ENCODE measurements at regions not wholly inside any gene's neighbourhood (a gene's known extent, or its start where the extent isn't known, plus 50 kb on each side); places are given as distances from the start of the nearest gene placed in this dataset.
"Not testable (repeated sequence)": the region's sequence is repeated elsewhere in the genome, so short reads cannot be mapped to it uniquely, and the experiment has no call there.

- DNase-seq, result no peak
These were observed 101.0 kb upstream of the PIK3R1 start for GRCh38 chr5:68114378-68115040.

- DNase-seq, result no peak
These were observed 102.9 kb upstream of the PIK3R1 start for GRCh38 chr5:68112658-68113057.

- DNase-seq, result no peak
These were observed 104.7 kb upstream of the PIK3R1 start for GRCh38 chr5:68110894-68111293.

GRCh38 chr5:68110264-68110663, 105.3 kb upstream of the PIK3R1 start:
- DNase-seq, result no peak

- not testable (repeated sequence) for DNase-seq
These were observed 111.3 kb upstream of the PIK3R1 start for GRCh38 chr5:68104217-68104616.

- not testable (repeated sequence) for DNase-seq
These were observed 112.3 kb upstream of the PIK3R1 start for GRCh38 chr5:68103297-68103696.

GRCh38 chr5:68099327-68099726, 116.2 kb upstream of the PIK3R1 start:
- no peak for DNase-seq

- no peak for DNase-seq
These were observed 121.9 kb upstream of the PIK3R1 start for GRCh38 chr5:68093455-68094159.

- no peak for DNase-seq
These were observed 127.3 kb upstream of the PIK3R1 start for GRCh38 chr5:68088302-68088701.

GRCh38 chr5:68087866-68088265, 127.7 kb upstream of the PIK3R1 start:
- no peak for DNase-seq

GRCh38 chr5:68086857-68087256, 128.7 kb upstream of the PIK3R1 start:
- DNase-seq, result peak; percentile 25 to 83

GRCh38 chr5:68086439-68086838, 129.1 kb upstream of the PIK3R1 start:
- peak in 1 of 2 donors; percentile 53 for DNase-seq

GRCh38 chr5:68084396-68084795, 131.2 kb upstream of the PIK3R1 start:
- no peak for DNase-seq

GRCh38 chr5:68080282-68081050, 135.1 kb upstream of the PIK3R1 start:
- no peak for DNase-seq

- no peak for DNase-seq
These were observed 138.1 kb upstream of the PIK3R1 start for GRCh38 chr5:68077349-68077894.

- DNase-seq, result no peak
These were observed 140.9 kb upstream of the PIK3R1 start for GRCh38 chr5:68074633-68075032.

GRCh38 chr5:68074048-68074632, 141.4 kb upstream of the PIK3R1 start:
- DNase-seq, result no peak

GRCh38 chr5:68071736-68072135, 143.8 kb upstream of the PIK3R1 start:
- DNase-seq, result no peak

- DNase-seq, result no peak
These were observed 144.3 kb upstream of the PIK3R1 start for GRCh38 chr5:68071282-68071632.

- DNase-seq, result no peak
These were observed 144.8 kb upstream of the PIK3R1 start for GRCh38 chr5:68070591-68071281.

GRCh38 chr5:68067976-68068603, 147.5 kb upstream of the PIK3R1 start:
- DNase-seq, result no peak

- DNase-seq, result no peak
These were observed 148.3 kb upstream of the PIK3R1 start for GRCh38 chr5:68067291-68067690.
